GM23248 (cell line): ENCODE measurements at regions not wholly inside any gene's neighbourhood (a gene's known extent, or its start where the extent isn't known, plus 50 kb on each side); places are given as distances from the start of the nearest gene placed in this dataset.

ENCODE experiments used
- DNase-seq: peaks from one replicate; pipeline ENCODE4 v3.0.0-alpha.2; 2015
- H2AFZ ChIP-seq: fragments of 200-600 bp; sonication (generic); 2 replicates; pipeline ENCODE4 v1.6.1; 2016; ENCODE audit warnings: antibody characterized with exemption
- H3F3A ChIP-seq: fragments of 200-600 bp; sonication (generic); 2 replicates; pipeline ENCODE4 v1.6.1; 2016; ENCODE audit warnings: mild to moderate bottlenecking, antibody characterized with exemption, mixed run types; ENCODE audit not compliant: insufficient read depth
- H3K27ac ChIP-seq: fragments of 200-600 bp; sonication (generic); 2 replicates; pipeline ENCODE4 v1.5.1; 2016; ENCODE audit warnings: mild to moderate bottlenecking
- H3K27me3 ChIP-seq: fragments of 200-600 bp; sonication (generic); replicated peaks from 2 replicates; pipeline ENCODE4 v1.6.1; 2016; ENCODE audit warnings: mild to moderate bottlenecking; ENCODE audit not compliant: insufficient read depth
- H3K36me3 ChIP-seq: fragments of 200-600 bp; sonication (generic); 2 replicates; pipeline ENCODE4 v1.6.1; 2016; ENCODE audit warnings: low read depth, mild to moderate bottlenecking
- H3K4me1 ChIP-seq: fragments of 200-600 bp; sonication (generic); 2 replicates; pipeline ENCODE4 v1.6.1; 2016; ENCODE audit warnings: mild to moderate bottlenecking; ENCODE audit not compliant: insufficient read depth
- H3K4me2 ChIP-seq: fragments of 200-600 bp; sonication (generic); one replicate; pipeline ENCODE4 v1.6.1; 2016; ENCODE audit warnings: mild to moderate bottlenecking; ENCODE audit not compliant: unreplicated experiment
- H3K4me3 ChIP-seq: fragments of 200-600 bp; sonication (generic); 2 replicates; pipeline ENCODE4 v1.5.1; 2016; ENCODE audit warnings: mild to moderate bottlenecking
- H3K79me2 ChIP-seq: fragments of 200-600 bp; sonication (generic); 2 replicates; pipeline ENCODE4 v1.6.1; 2016; ENCODE audit warnings: mild to moderate bottlenecking; ENCODE audit not compliant: insufficient read depth
- H3K9ac ChIP-seq: fragments of 200-600 bp; sonication (generic); 2 replicates; pipeline ENCODE4 v1.6.1; 2016; ENCODE audit warnings: mild to moderate bottlenecking
- H3K9me2 ChIP-seq: fragments of 200-600 bp; sonication (generic); 2 replicates; pipeline ENCODE4 v1.6.1; 2016; ENCODE audit warnings: mixed run types, mild to moderate bottlenecking, moderate library complexity; ENCODE audit not compliant: insufficient read depth
- H3K9me3 ChIP-seq: fragments of 200-600 bp; sonication (generic); one replicate; pipeline ENCODE4 v1.6.1; 2017; ENCODE audit warnings: low read depth
- H4K20me1 ChIP-seq: fragments of 200-600 bp; sonication (generic); 2 replicates; pipeline ENCODE4 v1.6.0; 2016; ENCODE audit not compliant: insufficient read depth
- EZH2 ChIP-seq: fragments of 200-600 bp; sonication (generic); IDR thresholded peaks from 2 replicates; pipeline ENCODE4 v1.6.1; 2018; ENCODE audit warnings: antibody characterized with exemption, mild to moderate bottlenecking; ENCODE audit not compliant: insufficient read depth, poor library complexity, severe bottlenecking
- EZH2phosphoT487 ChIP-seq: fragments of 200-600 bp; sonication (generic); IDR thresholded peaks from 2 replicates; pipeline ENCODE4 v1.6.1; 2018; ENCODE audit warnings: antibody characterized with exemption, moderate library complexity, mild to moderate bottlenecking, low read depth; ENCODE audit not compliant: insufficient read depth
- WGBS, 2 experiments: methylation state at CpG; one replicate each; pipeline ENCODE4 v1.1.6; 2015 to 2017; ENCODE audit warnings: low lambda C conversion rate in 2 of 2, low coverage in 1 of 2; ENCODE audit errors: missing lambda C conversion rate in 2 of 2; 5-methylcytosine and 5-hydroxymethylcytosine counted together
- in situ Hi-C: fragments of 300-500 bp; cut with MboI; formaldehyde crosslinking; loops from 2 replicates; pipeline ENCODE4 v1.15.0; 2020

- Histone ChIP-seq H3K27me3 (peaks cover 33% of the 10 kb centered on the region), H3K4me2 (no peak overlapping the region), H3K79me2 (no peaks in the 10 kb centered on the region), H3K36me3 (no peaks in the 10 kb centered on the region), H4K20me1 (no peaks in the 10 kb centered on the region), H3K9ac (no peak overlapping the region), H2AFZ (no peak overlapping the region), H3K4me1 (no peaks in the 10 kb centered on the region), H3K4me3 (no peak overlapping the region), H3K9me2 (no peaks in the 10 kb centered on the region), H3F3A (no peaks in the 10 kb centered on the region), H3K9me3 (no peaks in the 10 kb centered on the region), H3K27ac (no peak overlapping the region)
- TF ChIP-seq EZH2 = no peak
- WGBS, 2 experiments = 62 to 66% methylated on average over 17 of the region's 17 CpGs
- in situ Hi-C loops = no loop called here
- no peak for DNase-seq
Observed at GRCh38 chr9:126116351-126117157, 210.1 kb upstream of the MVB12B start.

- TF ChIP-seq EZH2 = no peak
- no peak for TF ChIP-seq EZH2phosphoT487
- H3K9ac ChIP-seq = no peak overlapping the region
- WGBS, 2 experiments = 95 to 96% methylated on average over 4 of the region's 4 CpGs
- H3K9me2 ChIP-seq = no peaks in the 10 kb centered on the region
- no peak for DNase-seq
- H3K4me3 ChIP-seq = no peak overlapping the region
- H3F3A ChIP-seq = no peaks in the 10 kb centered on the region
- H3K4me2 ChIP-seq = no peak overlapping the region
- H3K36me3 ChIP-seq = no peaks in the 10 kb centered on the region
- no peaks in the 10 kb centered on the region for H3K9me3 ChIP-seq
- H3K79me2 ChIP-seq = no peaks in the 10 kb centered on the region
- in situ Hi-C loops = no loop called here
- peaks cover 36% of the 10 kb centered on the region for H3K27me3 ChIP-seq
- no peak overlapping the region for H2AFZ ChIP-seq
- H3K4me1 ChIP-seq = no peaks in the 10 kb centered on the region
- H4K20me1 ChIP-seq = no peaks in the 10 kb centered on the region
- no peak overlapping the region for H3K27ac ChIP-seq
Observed at GRCh38 chr9:126117158-126117425, 209.5 kb upstream of the MVB12B start.

GRCh38 chr9:126117631-126118030 is 209.0 kb upstream of the MVB12B start:
- no peak overlapping the region for H3K9ac ChIP-seq
- no peak for DNase-seq
- H3F3A ChIP-seq = no peaks in the 10 kb centered on the region
- H3K4me1 ChIP-seq = no peaks in the 10 kb centered on the region
- H3K36me3 ChIP-seq = no peaks in the 10 kb centered on the region
- in situ Hi-C loops = no loop called here
- H3K27me3 ChIP-seq = peaks cover 36% of the 10 kb centered on the region
- no peak overlapping the region for H2AFZ ChIP-seq
- no peaks in the 10 kb centered on the region for H3K79me2 ChIP-seq
- H3K27ac ChIP-seq = no peak overlapping the region
- H3K9me3 ChIP-seq = no peaks in the 10 kb centered on the region
- WGBS, 2 experiments = 69 to 74% methylated on average over 8 to 9 of the region's 9 CpGs
- H3K9me2 ChIP-seq = no peaks in the 10 kb centered on the region
- TF ChIP-seq EZH2phosphoT487 (no peak), EZH2 (no peak)
- H4K20me1 ChIP-seq = no peaks in the 10 kb centered on the region
- H3K4me2 ChIP-seq = no peak overlapping the region
- no peak overlapping the region for H3K4me3 ChIP-seq

- TF ChIP-seq EZH2phosphoT487 = no peak
- no peak for TF ChIP-seq EZH2
- no peaks in the 10 kb centered on the region for H3F3A ChIP-seq
- no peak overlapping the region for H3K4me2 ChIP-seq
- no peak overlapping the region for H3K27ac ChIP-seq
- no peaks in the 10 kb centered on the region for H3K36me3 ChIP-seq
- H3K9me2 ChIP-seq = no peaks in the 10 kb centered on the region
- no peaks in the 10 kb centered on the region for H3K9me3 ChIP-seq
- DNase-seq = no peak
- WGBS, 2 experiments = 36 to 44% methylated on average over 6 of the region's 6 CpGs
- H3K79me2 ChIP-seq = no peaks in the 10 kb centered on the region
- H3K4me1 ChIP-seq = no peaks in the 10 kb centered on the region
- no peak overlapping the region for H3K9ac ChIP-seq
- H4K20me1 ChIP-seq = no peaks in the 10 kb centered on the region
- no peak overlapping the region for H2AFZ ChIP-seq
- no peak overlapping the region for H3K4me3 ChIP-seq
- in situ Hi-C loops = no loop called here
- H3K27me3 ChIP-seq = peaks cover 26% of the 10 kb centered on the region
Observed at GRCh38 chr9:126119731-126120130, 206.9 kb upstream of the MVB12B start.
